ENCODE measurements at regions not wholly inside any gene's neighbourhood (a gene's known extent, or its start where the extent isn't known, plus 50 kb on each side); places are given as distances from the start of the nearest gene placed in this dataset.

GRCh38 chr2:41985573-41986095, 62.2 kb upstream of the PKDCC start:
- H3K9ac ChIP-seq (ENCODE audit: low read depth, low read length), result no peak overlapping the region
- H3K9me3 ChIP-seq (ENCODE audit: control insufficient read depth, insufficient read depth, low read length), result no peaks in the 10 kb centered on the region
- no peaks in the 10 kb centered on the region for H3K36me3 ChIP-seq (ENCODE audit: insufficient read depth, low read length)
- no peaks in the 10 kb centered on the region for H3K4me1 ChIP-seq (ENCODE audit: insufficient read depth, low read length)

- no peaks in the 10 kb centered on the region for H3K36me3 ChIP-seq (ENCODE audit: insufficient read depth, low read length)
- 0 out of 2 replicates have a peak, but pooled peaks cover 3% of the 10 kb centered on the region for H3K4me1 ChIP-seq (ENCODE audit: insufficient read depth, low read length)
- no peaks in the 10 kb centered on the region; the same call in 1 of the 2 replicates for H3K9me3 ChIP-seq (ENCODE audit: control insufficient read depth, insufficient read depth, low read length)
- H3K9ac ChIP-seq (ENCODE audit: low read depth, low read length), result no peak overlapping the region
These were observed 58.2 kb upstream of the PKDCC start for GRCh38 chr2:41989501-41990180.

GRCh38 chr2:41990245-41990644, 57.6 kb upstream of the PKDCC start:
- Histone ChIP-seq H3K9me3 (ENCODE audit: control insufficient read depth, insufficient read depth, low read length) (no peaks in the 10 kb centered on the region; the same call in 1 of the 2 replicates), H3K9ac (ENCODE audit: low read depth, low read length) (no peak overlapping the region), H3K36me3 (ENCODE audit: insufficient read depth, low read length) (no peaks in the 10 kb centered on the region), H3K4me1 (ENCODE audit: insufficient read depth, low read length) (0 out of 2 replicates have a peak, but pooled peaks cover 3% of the 10 kb centered on the region)

GRCh38 chr2:41990688-41991087, 57.1 kb upstream of the PKDCC start:
- Histone ChIP-seq H3K4me1 (ENCODE audit: insufficient read depth, low read length) (0 out of 2 replicates have a peak, but pooled peaks cover 3% of the 10 kb centered on the region), H3K9ac (ENCODE audit: low read depth, low read length) (no peak overlapping the region), H3K36me3 (ENCODE audit: insufficient read depth, low read length) (no peaks in the 10 kb centered on the region), H3K9me3 (ENCODE audit: control insufficient read depth, insufficient read depth, low read length) (no peaks in the 10 kb centered on the region; the same call in 1 of the 2 replicates)

GRCh38 chr2:41992056-41992642, 55.7 kb upstream of the PKDCC start:
- Histone ChIP-seq H3K9me3 (ENCODE audit: control insufficient read depth, insufficient read depth, low read length) (no peaks in the 10 kb centered on the region; the same call in 1 of the 2 replicates), H3K4me1 (ENCODE audit: insufficient read depth, low read length) (0 out of 2 replicates have a peak, but pooled peaks cover 3% of the 10 kb centered on the region), H3K36me3 (ENCODE audit: insufficient read depth, low read length) (no peaks in the 10 kb centered on the region), H3K9ac (ENCODE audit: low read depth, low read length) (no peak overlapping the region)

GRCh38 chr2:41992671-41993434, 55.0 kb upstream of the PKDCC start:
- Histone ChIP-seq H3K9me3 (ENCODE audit: control insufficient read depth, insufficient read depth, low read length) (no peaks in the 10 kb centered on the region; the same call in 1 of the 2 replicates), H3K36me3 (ENCODE audit: insufficient read depth, low read length) (no peaks in the 10 kb centered on the region), H3K9ac (ENCODE audit: low read depth, low read length) (no peak overlapping the region), H3K4me1 (ENCODE audit: insufficient read depth, low read length) (0 out of 2 replicates have a peak, but pooled peaks cover 4% of the 10 kb centered on the region)

- no peak overlapping the region for H3K9ac ChIP-seq (ENCODE audit: low read depth, low read length)
- peaks cover 10% of the 10 kb centered on the region; the same call in 1 of the 2 replicates for H3K4me1 ChIP-seq (ENCODE audit: insufficient read depth, low read length)
- no peaks in the 10 kb centered on the region; the same call in 1 of the 2 replicates for H3K9me3 ChIP-seq (ENCODE audit: control insufficient read depth, insufficient read depth, low read length)
- no peaks in the 10 kb centered on the region for H3K36me3 ChIP-seq (ENCODE audit: insufficient read depth, low read length)
These were observed 54.3 kb upstream of the PKDCC start for GRCh38 chr2:41993435-41993925.

GRCh38 chr2:41994233-41994637, 53.6 kb upstream of the PKDCC start:
- Histone ChIP-seq H3K36me3 (ENCODE audit: insufficient read depth, low read length) (no peaks in the 10 kb centered on the region), H3K9me3 (ENCODE audit: control insufficient read depth, insufficient read depth, low read length) (no peaks in the 10 kb centered on the region; the same call in 1 of the 2 replicates), H3K4me1 (ENCODE audit: insufficient read depth, low read length) (peaks cover 12% of the 10 kb centered on the region; the same call in 1 of the 2 replicates), H3K9ac (ENCODE audit: low read depth, low read length) (no peak overlapping the region)

GRCh38 chr2:41994661-41995060, 53.2 kb upstream of the PKDCC start:
- H3K36me3 ChIP-seq (ENCODE audit: insufficient read depth, low read length), result no peaks in the 10 kb centered on the region
- H3K9me3 ChIP-seq (ENCODE audit: control insufficient read depth, insufficient read depth, low read length), result no peaks in the 10 kb centered on the region; the same call in 1 of the 2 replicates
- H3K9ac ChIP-seq (ENCODE audit: low read depth, low read length), result no peak overlapping the region
- peaks cover 12% of the 10 kb centered on the region; the same call in 1 of the 2 replicates for H3K4me1 ChIP-seq (ENCODE audit: insufficient read depth, low read length)

- Histone ChIP-seq H3K9ac (ENCODE audit: low read depth, low read length) (no peak overlapping the region), H3K36me3 (ENCODE audit: insufficient read depth, low read length) (no peaks in the 10 kb centered on the region), H3K4me1 (ENCODE audit: insufficient read depth, low read length) (peaks cover 9% of the 10 kb centered on the region; the same call in 1 of the 2 replicates), H3K9me3 (ENCODE audit: control insufficient read depth, insufficient read depth, low read length) (no peaks in the 10 kb centered on the region; the same call in 1 of the 2 replicates)
These were observed 50.3 kb upstream of the PKDCC start for GRCh38 chr2:41997561-41997960.

All from ES-I3 (cell line).